Ecto neural progenitor cell (in vitro differentiated cells): ENCODE measurements at regions not wholly inside any gene's neighbourhood (a gene's known extent, or its start where the extent isn't known, plus 50 kb on each side); places are given as distances from the start of the nearest gene placed in this dataset.

Experiments used
- DNase-seq: peaks from one replicate; pipeline ENCODE4 v3.0.0-alpha.2; 2018; ENCODE audit warnings: low spot score

- DNase-seq, result no peak
Measured at GRCh38 chr5:167143716-167144115, 1147.7 kb upstream of the WWC1 start.

GRCh38 chr5:167145841-167146240, 1145.6 kb upstream of the WWC1 start:
- no peak for DNase-seq

- no peak for DNase-seq
Measured at GRCh38 chr5:167147879-167148278, 1143.6 kb upstream of the WWC1 start.

GRCh38 chr5:167150661-167151060, 1140.8 kb upstream of the WWC1 start:
- DNase-seq, result no peak

- no peak for DNase-seq
Measured at GRCh38 chr5:167152561-167152960, 1138.9 kb upstream of the WWC1 start.

- DNase-seq, result no peak
Measured at GRCh38 chr5:167155387-167156005, 1135.9 kb upstream of the WWC1 start.

- DNase-seq, result no peak
Measured at GRCh38 chr5:167156446-167156845, 1135.0 kb upstream of the WWC1 start.

- DNase-seq, result no peak
Measured at GRCh38 chr5:167158588-167158987, 1132.9 kb upstream of the WWC1 start.

- DNase-seq, result no peak
Measured at GRCh38 chr5:167160388-167160787, 1131.1 kb upstream of the WWC1 start.

GRCh38 chr5:167166696-167167095, 1124.7 kb upstream of the WWC1 start:
- DNase-seq, result no peak

- no peak for DNase-seq
Measured at GRCh38 chr5:167167191-167167795, 1124.2 kb upstream of the WWC1 start.

GRCh38 chr5:167168971-167169370, 1122.5 kb upstream of the WWC1 start:
- DNase-seq, result no peak

- DNase-seq, result no peak
Measured at GRCh38 chr5:167171056-167171455, 1120.4 kb upstream of the WWC1 start.

GRCh38 chr5:167177736-167178135, 1113.7 kb upstream of the WWC1 start:
- DNase-seq, result no peak

- DNase-seq, result no peak
Measured at GRCh38 chr5:167180906-167181305, 1110.5 kb upstream of the WWC1 start.

GRCh38 chr5:167205881-167206280, 1085.6 kb upstream of the WWC1 start:
- no peak for DNase-seq

- no peak for DNase-seq
Measured at GRCh38 chr5:167207081-167207480, 1084.4 kb upstream of the WWC1 start.

GRCh38 chr5:167208911-167209310, 1082.5 kb upstream of the WWC1 start:
- DNase-seq, result no peak

GRCh38 chr5:167217097-167217743, 1074.2 kb upstream of the WWC1 start:
- no peak for DNase-seq

- DNase-seq, result no peak
Measured at GRCh38 chr5:167219298-167219697, 1072.1 kb upstream of the WWC1 start.

GRCh38 chr5:167226386-167226785, 1065.1 kb upstream of the WWC1 start:
- DNase-seq, result no peak

GRCh38 chr5:167228134-167228533, 1063.3 kb upstream of the WWC1 start:
- no peak for DNase-seq

- no peak for DNase-seq
Measured at GRCh38 chr5:167229751-167230150, 1061.7 kb upstream of the WWC1 start.

- DNase-seq, result no peak
Measured at GRCh38 chr5:167230414-167230813, 1061.0 kb upstream of the WWC1 start.
